IPS DF 6.9 (cell line): ENCODE measurements at regions not wholly inside any gene's neighbourhood (a gene's known extent, or its start where the extent isn't known, plus 50 kb on each side); places are given as distances from the start of the nearest gene placed in this dataset.

ENCODE experiments used
- DNase-seq: peaks from one replicate; pipeline ENCODE4 v3.0.0-alpha.2; 2013; ENCODE audit warnings: low read depth, low spot score
- H3K27ac ChIP-seq: one replicate; pipeline ENCODE4 v1.5.1; 2013; ENCODE audit warnings: low read length, control low read depth
- H3K27me3 ChIP-seq: 2 replicates; pipeline ENCODE4 v1.6.1; 2013; ENCODE audit warnings: mild to moderate bottlenecking, low read length; ENCODE audit not compliant: control insufficient read depth, insufficient read depth
- H3K36me3 ChIP-seq: 2 replicates; pipeline ENCODE4 v1.6.1; 2013; ENCODE audit warnings: low read length; ENCODE audit not compliant: control insufficient read depth, insufficient read depth
- H3K4me1 ChIP-seq: 2 replicates; pipeline ENCODE4 v1.6.1; 2013; ENCODE audit warnings: low read length; ENCODE audit not compliant: control insufficient read depth, insufficient read depth
- H3K4me3 ChIP-seq: 2 replicates; pipeline ENCODE4 v1.5.1; 2013; ENCODE audit warnings: mild to moderate bottlenecking, low read length
- H3K9me3 ChIP-seq: 2 replicates; pipeline ENCODE4 v1.6.1; 2013; ENCODE audit warnings: low read length, inconsistent platforms; ENCODE audit not compliant: control insufficient read depth, insufficient read depth
- WGBS: extraction: QIAGEN DNeasy Blood & Tissue Kit; methylation state at CpG from one replicate; pipeline ENCODE4 v1.1.7; 2013; ENCODE audit warnings: mixed read lengths, missing lambda C conversion rate; ENCODE audit not compliant: insufficient read length, insufficient coverage; 5-methylcytosine and 5-hydroxymethylcytosine counted together

GRCh38 chrY:7465185-7465621 lies 553.7 kb upstream of the AMELY start:
- no CpG with 5 or more reads among the region's 6 CpGs for WGBS
- H3K4me3 ChIP-seq = no peak overlapping the region
- no peaks in the 10 kb centered on the region for H3K4me1 ChIP-seq
- no peaks in the 10 kb centered on the region for H3K27me3 ChIP-seq
- H3K27ac ChIP-seq = no peak overlapping the region
- DNase-seq = no peak
- no peaks in the 10 kb centered on the region for H3K36me3 ChIP-seq
- no peaks in the 10 kb centered on the region for H3K9me3 ChIP-seq

GRCh38 chrY:7464742-7465141 lies 553.2 kb upstream of the AMELY start:
- Histone ChIP-seq H3K4me3 (no peak overlapping the region), H3K4me1 (no peaks in the 10 kb centered on the region), H3K9me3 (no peaks in the 10 kb centered on the region), H3K27ac (no peak overlapping the region), H3K36me3 (no peaks in the 10 kb centered on the region), H3K27me3 (no peaks in the 10 kb centered on the region)
- no CpG with 5 or more reads among the region's 2 CpGs for WGBS
- no peak for DNase-seq

- no CpG with 5 or more reads among the region's 2 CpGs for WGBS
- Histone ChIP-seq H3K36me3 (no peaks in the 10 kb centered on the region), H3K27me3 (no peaks in the 10 kb centered on the region), H3K4me1 (no peaks in the 10 kb centered on the region), H3K9me3 (no peaks in the 10 kb centered on the region), H3K4me3 (no peak overlapping the region), H3K27ac (no peak overlapping the region)
- no peak for DNase-seq
These were observed 552.2 kb upstream of the AMELY start for GRCh38 chrY:7463711-7464110.

- no peaks in the 10 kb centered on the region for H3K9me3 ChIP-seq
- H3K4me3 ChIP-seq = no peak overlapping the region
- H3K36me3 ChIP-seq = no peaks in the 10 kb centered on the region
- H3K27me3 ChIP-seq = no peaks in the 10 kb centered on the region
- DNase-seq = no peak
- no peaks in the 10 kb centered on the region for H3K4me1 ChIP-seq
- no peak overlapping the region for H3K27ac ChIP-seq
- whole genome bisulfite sequencing = no CpG with 5 or more reads among the region's 2 CpGs
These were observed 551.6 kb upstream of the AMELY start for GRCh38 chrY:7463196-7463595.

- no peaks in the 10 kb centered on the region for H3K4me1 ChIP-seq
- no peak overlapping the region for H3K4me3 ChIP-seq
- H3K9me3 ChIP-seq = no peaks in the 10 kb centered on the region
- no peaks in the 10 kb centered on the region for H3K27me3 ChIP-seq
- no peak for DNase-seq
- H3K27ac ChIP-seq = no peak overlapping the region
- H3K36me3 ChIP-seq = no peaks in the 10 kb centered on the region
- no CpG with 5 or more reads among the region's 2 CpGs for WGBS
These were observed 551.1 kb upstream of the AMELY start for GRCh38 chrY:7462657-7463056.

- DNase-seq = no peak
- WGBS = no CpG with 5 or more reads among the region's 6 CpGs
- no peaks in the 10 kb centered on the region for H3K36me3 ChIP-seq
- no peak overlapping the region for H3K4me3 ChIP-seq
- no peaks in the 10 kb centered on the region for H3K4me1 ChIP-seq
- H3K9me3 ChIP-seq = no peaks in the 10 kb centered on the region
- no peak overlapping the region for H3K27ac ChIP-seq
- no peaks in the 10 kb centered on the region for H3K27me3 ChIP-seq
These were observed 550.4 kb upstream of the AMELY start for GRCh38 chrY:7461873-7462525.

- Histone ChIP-seq H3K27ac (no peak overlapping the region), H3K27me3 (no peaks in the 10 kb centered on the region), H3K9me3 (no peaks in the 10 kb centered on the region), H3K4me3 (no peak overlapping the region), H3K36me3 (no peaks in the 10 kb centered on the region), H3K4me1 (no peaks in the 10 kb centered on the region)
- no peak for DNase-seq
These were observed 548.2 kb upstream of the AMELY start for GRCh38 chrY:7459802-7460201.

- H3K27me3 ChIP-seq = no peaks in the 10 kb centered on the region
- H3K36me3 ChIP-seq = no peaks in the 10 kb centered on the region
- H3K4me3 ChIP-seq = no peak overlapping the region
- no CpG with 5 or more reads among the region's 1 CpG for WGBS
- no peaks in the 10 kb centered on the region for H3K4me1 ChIP-seq
- no peak for DNase-seq
- H3K9me3 ChIP-seq = no peaks in the 10 kb centered on the region
- H3K27ac ChIP-seq = no peak overlapping the region
These were observed 546.9 kb upstream of the AMELY start for GRCh38 chrY:7458301-7459078.

- no peak for DNase-seq
- H3K9me3 ChIP-seq = no peaks in the 10 kb centered on the region
- no CpG with 5 or more reads among the region's 4 CpGs for WGBS
- H3K4me1 ChIP-seq = no peaks in the 10 kb centered on the region
- H3K36me3 ChIP-seq = no peaks in the 10 kb centered on the region
- no peak overlapping the region for H3K27ac ChIP-seq
- no peaks in the 10 kb centered on the region for H3K27me3 ChIP-seq
- H3K4me3 ChIP-seq = no peak overlapping the region
These were observed 545.9 kb upstream of the AMELY start for GRCh38 chrY:7457286-7458015.

GRCh38 chrY:7455626-7456025 lies 544.1 kb upstream of the AMELY start:
- DNase-seq = no peak
- no CpG with 5 or more reads among the region's 4 CpGs for WGBS

More at GRCh38 chrY:7455626-7456025, 544.1 kb upstream of the AMELY start:
- Histone ChIP-seq H3K36me3 (no peaks in the 10 kb centered on the region), H3K27me3 (no peaks in the 10 kb centered on the region), H3K27ac (no peak overlapping the region), H3K4me1 (no peaks in the 10 kb centered on the region), H3K9me3 (no peaks in the 10 kb centered on the region), H3K4me3 (no peak overlapping the region)
